GM21723 (cell line): ENCODE measurements at regions not wholly inside any gene's neighbourhood (a gene's known extent, or its start where the extent isn't known, plus 50 kb on each side); places are given as distances from the start of the nearest gene placed in this dataset.
"Not testable (repeated sequence)": the region's sequence is repeated elsewhere in the genome, so short reads cannot be mapped to it uniquely, and the experiment has no call there.

Experiments used
- ATAC-seq: cut with Tn5 transposase; IDR thresholded peaks from one replicate; pipeline ENCODE4 v1.9.1; 2021; ENCODE audit warnings: mild to moderate bottlenecking, moderate library complexity; ENCODE audit not compliant: unreplicated experiment

- no peak for ATAC-seq
These were observed 1360.8 kb upstream of the C9orf72 start for GRCh38 chr9:28934111-28934510.

GRCh38 chr9:28938981-28939380, 1365.7 kb upstream of the C9orf72 start:
- ATAC-seq, result no peak

- ATAC-seq, result no peak
These were observed 1368.6 kb upstream of the C9orf72 start for GRCh38 chr9:28941856-28942255.

GRCh38 chr9:28942941-28943340, 1369.7 kb upstream of the C9orf72 start:
- no peak for ATAC-seq

- ATAC-seq, result no peak
These were observed 1373.4 kb upstream of the C9orf72 start for GRCh38 chr9:28946648-28947047.

- ATAC-seq, result no peak
These were observed 1378.7 kb upstream of the C9orf72 start for GRCh38 chr9:28951945-28952344.

GRCh38 chr9:28956116-28956880, 1383.0 kb upstream of the C9orf72 start:
- no peak for ATAC-seq

- no peak for ATAC-seq
These were observed 1387.3 kb upstream of the C9orf72 start for GRCh38 chr9:28960602-28961001.

- ATAC-seq, result no peak
These were observed 1388.3 kb upstream of the C9orf72 start for GRCh38 chr9:28961623-28962022.

- ATAC-seq, result no peak
These were observed 1393.9 kb upstream of the C9orf72 start for GRCh38 chr9:28967226-28967625.

- no peak for ATAC-seq
These were observed 1397.0 kb upstream of the C9orf72 start for GRCh38 chr9:28970241-28970654.

- ATAC-seq, result no peak
These were observed 1398.6 kb upstream of the C9orf72 start for GRCh38 chr9:28971881-28972280.

- no peak for ATAC-seq
These were observed 1403.0 kb upstream of the C9orf72 start for GRCh38 chr9:28976250-28976649.

- ATAC-seq, result no peak
These were observed 1403.4 kb upstream of the C9orf72 start for GRCh38 chr9:28976684-28977083.

- no peak for ATAC-seq
These were observed 1407.8 kb upstream of the C9orf72 start for GRCh38 chr9:28981129-28981528.

GRCh38 chr9:28981711-28982110, 1408.4 kb upstream of the C9orf72 start:
- ATAC-seq, result no peak

GRCh38 chr9:28984016-28984415, 1410.7 kb upstream of the C9orf72 start:
- no peak for ATAC-seq

GRCh38 chr9:28990009-28990408, 1416.7 kb upstream of the C9orf72 start:
- ATAC-seq, result not testable (repeated sequence)

- no peak for ATAC-seq
These were observed 1425.8 kb upstream of the C9orf72 start for GRCh38 chr9:28999057-28999456.

GRCh38 chr9:28999806-29000205, 1426.5 kb upstream of the C9orf72 start:
- no peak for ATAC-seq

- no peak for ATAC-seq
These were observed 1427.7 kb upstream of the C9orf72 start for GRCh38 chr9:29001006-29001405.

GRCh38 chr9:29004988-29005387, 1431.7 kb upstream of the C9orf72 start:
- ATAC-seq, result no peak

- ATAC-seq, result no peak
These were observed 1433.3 kb upstream of the C9orf72 start for GRCh38 chr9:29006628-29007027.
